Mesendoderm (in vitro differentiated cells): ENCODE measurements at regions not wholly inside any gene's neighbourhood (a gene's known extent, or its start where the extent isn't known, plus 50 kb on each side); places are given as distances from the start of the nearest gene placed in this dataset. TPM values are rescaled to one million over a fixed set of nuclear protein-coding genes. Genes with fewer than 3 reads are reported as not detected.

Source experiments
- DNase-seq: peaks from one replicate; pipeline ENCODE4 v3.0.0; 2013
- H2AK5ac ChIP-seq: 2 replicates; pipeline ENCODE4 v1.6.1; 2013; ENCODE audit warnings: low read length, inconsistent platforms
- H2BK120ac ChIP-seq: 2 replicates; pipeline ENCODE4 v1.6.1; 2013; ENCODE audit warnings: low read depth, mild to moderate bottlenecking, low read length, moderate library complexity, mixed read lengths
- H2BK15ac ChIP-seq: replicated peaks from 2 replicates; pipeline ENCODE4 v1.6.1; 2013; ENCODE audit warnings: low read depth, mild to moderate bottlenecking, moderate library complexity
- H2BK5ac ChIP-seq: 2 replicates; pipeline ENCODE4 v1.6.1; 2013; ENCODE audit warnings: low read length, inconsistent platforms
- H3K18ac ChIP-seq: 2 replicates; pipeline ENCODE4 v1.6.1; 2013; ENCODE audit warnings: mild to moderate bottlenecking, low read length, mixed read lengths
- H3K23ac ChIP-seq: one replicate; pipeline ENCODE4 v1.6.1; 2013; ENCODE audit warnings: low read length
- H3K27ac ChIP-seq: 2 replicates; pipeline ENCODE4 v1.5.1; 2013; ENCODE audit warnings: low read depth, mild to moderate bottlenecking, inconsistent platforms, low read length, moderate library complexity
- H3K27me3 ChIP-seq: 2 replicates; pipeline ENCODE4 v1.6.1; 2013; ENCODE audit warnings: low read length, control low read depth, mild to moderate bottlenecking, inconsistent platforms; ENCODE audit not compliant: insufficient read depth, poor library complexity
- H3K36me3 ChIP-seq: 2 replicates; pipeline ENCODE4 v1.6.1; 2013; ENCODE audit warnings: low read length, inconsistent platforms; ENCODE audit not compliant: control insufficient read depth, insufficient read depth
- H3K4ac ChIP-seq: one replicate; pipeline ENCODE4 v1.6.1; 2013; ENCODE audit warnings: low read depth, mild to moderate bottlenecking, low read length, moderate library complexity
- H3K4me1 ChIP-seq: 2 replicates; pipeline ENCODE4 v1.6.1; 2013; ENCODE audit warnings: low read depth, low read length, inconsistent platforms; ENCODE audit not compliant: control insufficient read depth
- H3K4me2 ChIP-seq: 2 replicates; pipeline ENCODE4 v1.6.1; 2013; ENCODE audit warnings: low read length
- H3K4me3 ChIP-seq: 2 replicates; pipeline ENCODE4 v1.5.1; 2013; ENCODE audit warnings: mild to moderate bottlenecking, low read length
- H3K56ac ChIP-seq: one replicate; pipeline ENCODE4 v1.6.1; 2013; ENCODE audit warnings: low read length
- H3K79me1 ChIP-seq: 2 replicates; pipeline ENCODE4 v1.6.1; 2013; ENCODE audit warnings: low read length, inconsistent platforms
- H3K79me2 ChIP-seq: 2 replicates; pipeline ENCODE4 v1.6.1; 2013; ENCODE audit warnings: mild to moderate bottlenecking, low read length; ENCODE audit not compliant: control insufficient read depth, insufficient read depth
- H3K9ac ChIP-seq: 2 replicates; pipeline ENCODE4 v1.6.1; 2013; ENCODE audit warnings: low read length, inconsistent platforms
- H4K5ac ChIP-seq: one replicate; pipeline ENCODE4 v1.6.1; 2013; ENCODE audit warnings: low read length
- H4K8ac ChIP-seq: one replicate; pipeline ENCODE4 v1.6.1; 2013; ENCODE audit warnings: low read depth, mild to moderate bottlenecking, control low read depth, low read length, moderate library complexity
- WGBS: extraction: QIAGEN DNeasy Blood & Tissue Kit; methylation state at CpG from one replicate; pipeline ENCODE4 v1.1.7; 2013; ENCODE audit warnings: low lambda C conversion rate, missing lambda C conversion rate; ENCODE audit not compliant: insufficient coverage; ENCODE audit errors: extremely low coverage; 5-methylcytosine and 5-hydroxymethylcytosine counted together
- small RNA-seq: library from polyadenylated mRNA; stranded (forward); fragments of <200 nt; extraction: miRNeasy Mini kit (QIAGEN cat#:217004); gene quantifications from one replicate; pipeline ENCODE3, GENCODE V24; 2013; ENCODE audit not compliant: insufficient read depth

GRCh38 chr2:71736986-71737385 is 283.6 kb downstream of the DYSF start:
- no CpG with 5 or more reads among the region's 4 CpGs for WGBS
- H2BK5ac ChIP-seq, result no peak overlapping the region
- no peak overlapping the region for H4K5ac ChIP-seq
- no peaks in the 10 kb centered on the region for H3K4me1 ChIP-seq
- no peak overlapping the region for H3K4me2 ChIP-seq
- H4K8ac ChIP-seq, result no peak overlapping the region
- no peak overlapping the region for H3K56ac ChIP-seq
- no peak overlapping the region for H3K18ac ChIP-seq
- no peak overlapping the region for H2AK5ac ChIP-seq
- no peaks in the 10 kb centered on the region for H3K36me3 ChIP-seq
- H3K4ac ChIP-seq, result no peak overlapping the region
- H3K23ac ChIP-seq, result no peak overlapping the region
- H3K27me3 ChIP-seq, result no peaks in the 10 kb centered on the region
- H2BK15ac ChIP-seq, result no peak overlapping the region
- no peak overlapping the region for H3K9ac ChIP-seq
- no peak overlapping the region for H3K27ac ChIP-seq
- no peak overlapping the region for H3K4me3 ChIP-seq
- H3K79me1 ChIP-seq, result no peaks in the 10 kb centered on the region
- no peaks in the 10 kb centered on the region for H3K79me2 ChIP-seq
- H2BK120ac ChIP-seq, result no peak overlapping the region
- no peak for DNase-seq

GRCh38 chr2:71736091-71736861 is 282.9 kb downstream of the DYSF start:
- Histone ChIP-seq H3K23ac (no peak overlapping the region), H3K9ac (no peak overlapping the region), H3K36me3 (no peaks in the 10 kb centered on the region), H3K56ac (no peak overlapping the region), H2AK5ac (no peak overlapping the region), H3K79me2 (no peaks in the 10 kb centered on the region), H2BK15ac (no peak overlapping the region), H3K4me2 (no peak overlapping the region), H4K5ac (no peak overlapping the region), H3K79me1 (no peaks in the 10 kb centered on the region), H2BK120ac (no peak overlapping the region), H2BK5ac (no peak overlapping the region), H3K18ac (no peak overlapping the region), H3K27me3 (no peaks in the 10 kb centered on the region), H3K4me3 (no peak overlapping the region), H3K4me1 (no peaks in the 10 kb centered on the region), H4K8ac (no peak overlapping the region), H3K27ac (no peak overlapping the region), H3K4ac (no peak overlapping the region)
- no CpG with 5 or more reads among the region's 13 CpGs for WGBS
- no peak for DNase-seq

Small RNAs in the stretch of these regions (small RNA-seq; reads per million reads assigned to genes)
- not detected for gene RPS20P10
